HCT116 (cell line): ENCODE measurements at regions not wholly inside any gene's neighbourhood (a gene's known extent, or its start where the extent isn't known, plus 50 kb on each side); places are given as distances from the start of the nearest gene placed in this dataset.

ENCODE experiments used
- ATAC-seq: fragments of 200-7000 bp; cut with Tn5 transposase; 2 replicates; pipeline ENCODE4 v1.9.1; 2020; ENCODE audit warnings: mild to moderate bottlenecking, moderate library complexity
- BruUV-seq: library from RNA; stranded (reverse); fragments of 400-500 nt; replicated peaks from 2 replicates; lab custom pipeline; 2021; lab: Mats Ljungman, UMichigan
- CTCF ChIA-PET: fragments of 300-600 bp; sonication (Branson Sonifier 250); formaldehyde crosslinking; loops from one replicate; lab custom pipeline; 2021; ENCODE audit warnings: antibody characterized with exemption; lab: Charles Lee
- POLR2A ChIA-PET: fragments of 300-600, 350-600 bp; sonication (Branson Sonifier 250); formaldehyde crosslinking; loops from one replicate; lab custom pipeline; 2021; ENCODE audit warnings: antibody characterized with exemption; lab: Charles Lee
- RAD21 ChIA-PET, 2 experiments: fragments of 300-600 bp; sonication (Branson Sonifier 250); formaldehyde crosslinking; loops; one replicate each; lab custom pipeline; 2023; ENCODE audit warnings: low total read pairs in 2 of 2; ENCODE audit not compliant: uncharacterized antibody in 2 of 2, unreplicated experiment in 2 of 2, low non-redundant PET in 1 of 2; lab: Charles Lee
- DNase-seq: peaks from one replicate; pipeline ENCODE4 v3.0.0-alpha.2; 2010; ENCODE audit warnings: low read depth, low spot score
- H2AFZ ChIP-seq: fragments of 200-600 bp; shearing (Covaris generic), sonication (generic); 2 replicates; pipeline ENCODE4 v1.6.1; 2017; ENCODE audit warnings: low read depth, mixed run types, mixed read lengths, antibody characterized with exemption, low read length; ENCODE audit not compliant: poor library complexity, severe bottlenecking
- H3K27ac ChIP-seq: 2 replicates; pipeline ENCODE4 v1.5.1; 2012; ENCODE audit warnings: low read depth, low read length
- H3K27me3 ChIP-seq: fragments of 200-600 bp; sonication (generic); 2 replicates; pipeline ENCODE4 v1.6.1; 2016; ENCODE audit warnings: mixed run types, low read length, mixed read lengths; ENCODE audit not compliant: insufficient read depth
- H3K36me3 ChIP-seq, 2 experiments: fragments of 200-500 bp in 1 of 2; fragments of 200-600 bp in 1 of 2; sonication (Bioruptor generic) in 1 of 2; sonication (generic) in 1 of 2; 2 replicates each; pipeline versions ENCODE4 v1.5.1 to v1.6.1; 2014 to 2016; ENCODE audit warnings: low read length in 2 of 2, inconsistent platforms in 1 of 2, mixed read lengths in 1 of 2, mixed run types in 1 of 2; ENCODE audit not compliant: insufficient read depth in 2 of 2, control insufficient read depth in 1 of 2
- H3K4me1 ChIP-seq, 2 experiments: fragments of 200-600 bp in 1 of 2; sonication (generic) in 1 of 2; 2 replicates each; pipeline versions ENCODE4 v1.5.1 to v1.6.1; 2012 to 2017; ENCODE audit warnings: low read length in 2 of 2, inconsistent platforms in 1 of 2, mild to moderate bottlenecking in 1 of 2, mixed read lengths in 1 of 2, mixed run types in 1 of 2, moderate library complexity in 1 of 2; ENCODE audit not compliant: insufficient read depth in 2 of 2, control insufficient read depth in 1 of 2
- H3K4me2 ChIP-seq: fragments of 200-600 bp; sonication (generic); 2 replicates; pipeline ENCODE4 v1.6.1; 2017; ENCODE audit warnings: mixed run types, low read length, mixed read lengths
- H3K4me3 ChIP-seq, 2 experiments: fragments of 200-600 bp in 1 of 2; sonication (generic) in 1 of 2; replicated peaks in 1 of 2; 2 replicates each; pipeline ENCODE4 v1.5.1; 2011 to 2016; ENCODE audit warnings: low read length in 2 of 2, control low read depth in 1 of 2, low read depth in 1 of 2, mild to moderate bottlenecking in 1 of 2, mixed read lengths in 1 of 2, mixed run types in 1 of 2
- H3K79me2 ChIP-seq: fragments of 200-600 bp; sonication (generic); 2 replicates; pipeline ENCODE4 v1.6.1; 2017; ENCODE audit warnings: mild to moderate bottlenecking, mixed run types, low read length, moderate library complexity, mixed read lengths; ENCODE audit not compliant: insufficient read depth
- H3K9ac ChIP-seq: fragments of 200-600 bp; sonication (generic); 2 replicates; pipeline ENCODE4 v1.6.1; 2016; ENCODE audit warnings: low read length, mixed read lengths
- H3K9me2 ChIP-seq: fragments of 200-600 bp; sonication (generic), shearing (Covaris generic); 2 replicates; pipeline ENCODE4 v1.6.1; 2017; ENCODE audit warnings: mixed run types, mild to moderate bottlenecking, moderate library complexity; ENCODE audit not compliant: insufficient read depth
- H3K9me3 ChIP-seq, 2 experiments: fragments of 200-500 bp in 1 of 2; fragments of 200-600 bp in 1 of 2; sonication (Bioruptor generic) in 1 of 2; sonication (generic) in 1 of 2; 2 replicates each; pipeline ENCODE4 v1.6.1; 2014 to 2017; ENCODE audit warnings: low read length in 2 of 2, mixed read lengths in 2 of 2, inconsistent platforms in 1 of 2, low read depth in 1 of 2, mild to moderate bottlenecking in 1 of 2, mixed run types in 1 of 2, moderate library complexity in 1 of 2; ENCODE audit not compliant: control insufficient read depth in 1 of 2, insufficient read depth in 1 of 2
- H4K20me1 ChIP-seq: fragments of 200-600 bp; sonication (generic), shearing (Covaris generic); 2 replicates; pipeline ENCODE4 v1.6.1; 2017; ENCODE audit warnings: mixed run types, mild to moderate bottlenecking, moderate library complexity; ENCODE audit not compliant: insufficient read depth
- CTCF ChIP-seq, 3 experiments: fragments of 200-600 bp in 1 of 3; sonication (generic) in 1 of 3; IDR thresholded peaks in 2 of 3; conservative IDR thresholded peaks in 1 of 3; 2 replicates each; pipeline ENCODE4 v1.5.1; 2012 to 2017; ENCODE audit warnings: low read depth in 2 of 3, low read length in 2 of 3, antibody characterized with exemption in 1 of 3, borderline replicate concordance in 1 of 3, control low read depth in 1 of 3, mild to moderate bottlenecking in 1 of 3, mixed read lengths in 1 of 3, mixed run types in 1 of 3, moderate library complexity in 1 of 3; ENCODE audit not compliant: insufficient read depth in 1 of 3
- EZH2phosphoT487 ChIP-seq: fragments of 200-600 bp; IDR thresholded peaks from 2 replicates; pipeline ENCODE4 v1.6.1; 2018; ENCODE audit warnings: antibody characterized with exemption, borderline replicate concordance
- FOSL1 ChIP-seq: IDR thresholded peaks from 2 replicates; pipeline ENCODE4 v1.6.1; 2012; ENCODE audit warnings: low read depth
- REST ChIP-seq: IDR thresholded peaks from 2 replicates; pipeline ENCODE4 v1.6.1; 2012; ENCODE audit warnings: low read depth
- SIN3A ChIP-seq: IDR thresholded peaks from 2 replicates; pipeline ENCODE4 v1.6.1; 2012; ENCODE audit warnings: low read depth
- TCF7L2 ChIP-seq: IDR thresholded peaks from 2 replicates; pipeline ENCODE4 v1.7.0; 2011; ENCODE audit warnings: borderline replicate concordance, inconsistent platforms; ENCODE audit not compliant: insufficient read depth, insufficient read length; ENCODE audit errors: extremely low read depth
- YY1 ChIP-seq: IDR thresholded peaks from 2 replicates; pipeline ENCODE4 v1.6.1; 2011; ENCODE audit warnings: low read length, low read depth, moderate library complexity, mild to moderate bottlenecking; ENCODE audit not compliant: insufficient replicate concordance; ENCODE audit errors: extremely low read depth
- ZBTB33 ChIP-seq: IDR thresholded peaks from 2 replicates; pipeline ENCODE4 v1.6.1; 2011; ENCODE audit warnings: mild to moderate bottlenecking, low read length, moderate library complexity; ENCODE audit not compliant: insufficient replicate concordance; ENCODE audit errors: extremely low read depth
- ZFX ChIP-seq: fragments of 450-650 bp; IDR thresholded peaks from 2 replicates; pipeline ENCODE4 v1.6.1; 2017
- intact Hi-C: fragments of 100-400 bp; cut with micrococcal nuclease; formaldehyde crosslinking; loops from 2 replicates; pipeline ENCODE4 v1.10.0; 2022
- TF ChIP-seq, protein P1 (sequence below): IDR thresholded peaks from 2 replicates; pipeline ENCODE4 v1.6.1; 2012

DNA sequence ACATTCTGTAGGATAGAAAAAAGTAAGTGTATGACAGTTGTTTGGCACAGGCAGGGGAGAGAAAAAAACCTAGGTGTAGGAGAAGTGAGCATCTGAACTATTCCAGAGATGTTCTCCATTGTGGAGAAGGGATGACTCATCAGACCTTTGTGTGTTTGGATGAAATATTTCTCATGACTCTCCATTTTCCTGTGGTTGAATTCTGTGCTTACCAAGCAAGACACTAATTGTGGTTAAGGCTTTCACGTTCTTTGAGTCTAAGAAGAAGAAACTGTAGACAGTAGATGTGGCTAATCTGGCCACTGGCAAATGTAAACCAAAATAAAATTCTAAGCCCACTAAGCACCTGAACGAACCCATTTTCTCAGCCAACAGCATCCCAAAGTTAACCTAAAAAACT is 107.9 kb upstream of the GZMB start (continued):
- no peak for TF ChIP-seq REST

DNA sequence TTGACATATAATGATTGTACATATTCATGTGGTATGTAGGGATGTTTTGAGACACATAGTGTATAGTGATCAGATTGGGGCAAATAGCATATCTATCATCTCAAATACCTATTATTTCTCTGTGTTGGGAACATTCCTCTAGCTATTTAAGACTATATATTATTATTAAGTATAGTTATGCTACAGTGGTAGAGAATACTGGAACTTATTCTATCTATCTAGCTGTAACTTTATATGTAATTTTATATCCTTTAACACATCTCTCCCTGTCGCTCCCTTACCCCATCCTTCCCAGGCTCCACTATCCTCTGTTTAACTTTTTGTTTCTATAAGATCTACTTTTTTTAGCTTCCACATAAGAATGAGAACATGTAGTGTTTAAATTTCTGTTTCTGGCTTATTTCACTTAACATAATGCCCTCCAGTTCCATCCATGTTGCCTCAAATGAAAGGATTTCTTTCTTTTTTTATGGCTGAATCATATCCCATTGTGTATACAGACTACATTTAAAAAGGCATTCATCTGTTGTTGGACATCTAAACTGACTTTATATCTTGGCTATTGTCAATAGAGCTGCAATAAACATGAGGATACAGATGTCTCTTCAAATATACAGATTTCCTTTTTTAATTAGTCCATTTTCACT is 102.1 kb upstream of the GZMB start:
- Histone ChIP-seq H3K9ac (no peak overlapping the region), H3K27me3 (no peaks in the 10 kb centered on the region), H3K4me1 (no peaks in the 10 kb centered on the region), H2AFZ (no peak overlapping the region), H3K36me3 (no peaks in the 10 kb centered on the region), H3K4me2 (no peak overlapping the region), H3K9me3 (no peaks in the 10 kb centered on the region; a peak in 1 of 4 replicates), H3K4me3 (no peak overlapping the region), H3K27ac (no peak overlapping the region), H3K9me2 (no peaks in the 10 kb centered on the region), H3K79me2 (no peaks in the 10 kb centered on the region), H4K20me1 (no peaks in the 10 kb centered on the region)
- ChIA-PET CTCF (no interaction called here), RAD21 (no interaction called here), POLR2A (no interaction called here)
- BruUV-seq: no TSS peak
- DNase-seq (no peak), ATAC-seq (no peak)
- intact Hi-C loops: loop anchor here (1.0 kb wide), 1 partner anchor 415 kb away; no protein-coding TSS in a partner anchor
- TF ChIP-seq TCF7L2 (no peak), ZBTB33 (no peak), FOSL1 (no peak), SIN3A (no peak), CTCF (IDR thresholded peaks at IDR 0.05 in 2 of 3, conservative IDR thresholded peaks at IDR 0.05 in 1 of 3; ENCODE audit: borderline replicate concordance in 1 of 3, insufficient read depth in 1 of 3, low read depth in 2 of 3, low read length in 2 of 3) (no peak), ZFX (no peak), REST (no peak), YY1 (no peak), EZH2phosphoT487 (no peak)
- TF ChIP-seq, protein P1, sequence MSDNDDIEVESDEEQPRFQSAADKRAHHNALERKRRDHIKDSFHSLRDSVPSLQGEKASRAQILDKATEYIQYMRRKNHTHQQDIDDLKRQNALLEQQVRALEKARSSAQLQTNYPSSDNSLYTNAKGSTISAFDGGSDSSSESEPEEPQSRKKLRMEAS: no peak
